Renal cortical epithelial cell (primary cell): ENCODE measurements at regions not wholly inside any gene's neighbourhood (a gene's known extent, or its start where the extent isn't known, plus 50 kb on each side); places are given as distances from the start of the nearest gene placed in this dataset.
"Not testable (repeated sequence)": the region's sequence is repeated elsewhere in the genome, so short reads cannot be mapped to it uniquely, and the experiment has no call there.

Experiments
- DNase-seq: peaks from one replicate; pipeline ENCODE4 v3.0.0-alpha.2; 2011; ENCODE audit warnings: low read depth

- DNase-seq: not testable (repeated sequence)
Measured at GRCh38 chr9:103237571-103238109, 242.5 kb downstream of the CYLC2 start.

- peak; percentile 42 for DNase-seq
Measured at GRCh38 chr9:103242025-103242424, 246.9 kb downstream of the CYLC2 start.

- no peak for DNase-seq
Measured at GRCh38 chr9:103242486-103242885, 247.4 kb downstream of the CYLC2 start.

- no peak for DNase-seq
Measured at GRCh38 chr9:103243553-103243952, 248.4 kb downstream of the CYLC2 start.

- DNase-seq: no peak
Measured at GRCh38 chr9:103245369-103245768, 250.2 kb downstream of the CYLC2 start.

- no peak for DNase-seq
Measured at GRCh38 chr9:103261951-103262350, 266.8 kb downstream of the CYLC2 start.

- no peak for DNase-seq
Measured at GRCh38 chr9:103266064-103266463, 270.9 kb downstream of the CYLC2 start.

GRCh38 chr9:103277240-103277639, 282.1 kb downstream of the CYLC2 start:
- no peak for DNase-seq

GRCh38 chr9:103281126-103281525, 286.0 kb downstream of the CYLC2 start:
- no peak for DNase-seq

- DNase-seq: no peak
Measured at GRCh38 chr9:103287361-103287760, 292.2 kb downstream of the CYLC2 start.

GRCh38 chr9:103296189-103296588, 301.1 kb downstream of the CYLC2 start:
- DNase-seq: no peak

- no peak for DNase-seq
Measured at GRCh38 chr9:103301051-103301450, 305.9 kb downstream of the CYLC2 start.

GRCh38 chr9:103304797-103305196, 309.7 kb downstream of the CYLC2 start:
- DNase-seq: peak; percentile 9

GRCh38 chr9:103319979-103320378, 324.8 kb downstream of the CYLC2 start:
- DNase-seq: peak; percentile 0

- DNase-seq: no peak
Measured at GRCh38 chr9:103323699-103324098, 328.6 kb downstream of the CYLC2 start.

GRCh38 chr9:103335461-103335860, 340.3 kb downstream of the CYLC2 start:
- no peak for DNase-seq

GRCh38 chr9:103355000-103355399, 359.9 kb downstream of the CYLC2 start:
- no peak for DNase-seq

- not testable (repeated sequence) for DNase-seq
Measured at GRCh38 chr9:103357980-103358379, 362.8 kb downstream of the CYLC2 start.

GRCh38 chr9:103361906-103362305, 366.8 kb downstream of the CYLC2 start:
- no peak for DNase-seq

- no peak for DNase-seq
Measured at GRCh38 chr9:103362986-103363385, 367.9 kb downstream of the CYLC2 start.

- DNase-seq: peak; percentile 74
Measured at GRCh38 chr9:103364753-103365152, 369.6 kb downstream of the CYLC2 start.

GRCh38 chr9:103371152-103371551, 376.0 kb downstream of the CYLC2 start:
- no peak for DNase-seq

GRCh38 chr9:103372828-103373227, 377.7 kb downstream of the CYLC2 start:
- DNase-seq: no peak

GRCh38 chr9:103377667-103378066, 382.5 kb downstream of the CYLC2 start:
- no peak for DNase-seq
